ENCODE measurements at regions not wholly inside any gene's neighbourhood (a gene's known extent, or its start where the extent isn't known, plus 50 kb on each side); places are given as distances from the start of the nearest gene placed in this dataset.
A peak's percentile ranks its signal among the peaks of the same experiment; 100 is the strongest.

- no peak overlapping the region for H3K4me3 ChIP-seq (ENCODE audit: insufficient read depth, low read length)
- no peaks in the 10 kb centered on the region for H3K9me3 ChIP-seq (ENCODE audit: low read depth, low read length)
- H4K20me1 ChIP-seq (ENCODE audit: insufficient read depth, low read length), result no peaks in the 10 kb centered on the region
- no peaks in the 10 kb centered on the region for H3K36me3 ChIP-seq (ENCODE audit: insufficient read depth, low read length)
- DNase-seq (ENCODE audit: insufficient read length, low spot score, missing footprints), result no peak
- H2AFZ ChIP-seq (ENCODE audit: low read length), result no peak overlapping the region
- peak; percentile 65 for TF ChIP-seq CTCF (IDR thresholded peaks at IDR 0.05; ENCODE audit: extremely low read depth, low read depth, low read length)
- no peaks in the 10 kb centered on the region for H3K79me2 ChIP-seq (ENCODE audit: insufficient read depth, low read length)
- H3K27ac ChIP-seq (ENCODE audit: low read depth, low read length), result no peak overlapping the region
- no peak overlapping the region for H3K4me2 ChIP-seq (ENCODE audit: insufficient read depth, low read length)
- H3K4me1 ChIP-seq (ENCODE audit: insufficient read depth, low read length), result no peaks in the 10 kb centered on the region
- no peaks in the 10 kb centered on the region for H3K27me3 ChIP-seq (ENCODE audit: insufficient read depth, low read length)
These were observed 242.8 kb upstream of the UBE2E2 start for GRCh38 chr3:22960105-22960984.

GRCh38 chr3:22962244-22962643 is 240.9 kb upstream of the UBE2E2 start:
- no peaks in the 10 kb centered on the region for H4K20me1 ChIP-seq (ENCODE audit: insufficient read depth, low read length)
- no peak overlapping the region for H2AFZ ChIP-seq (ENCODE audit: low read length)
- H3K36me3 ChIP-seq (ENCODE audit: insufficient read depth, low read length), result no peaks in the 10 kb centered on the region
- no peak for TF ChIP-seq CTCF (IDR thresholded peaks at IDR 0.05; ENCODE audit: extremely low read depth, low read depth, low read length)
- no peaks in the 10 kb centered on the region for H3K27me3 ChIP-seq (ENCODE audit: insufficient read depth, low read length)
- no peaks in the 10 kb centered on the region for H3K4me1 ChIP-seq (ENCODE audit: insufficient read depth, low read length)
- no peaks in the 10 kb centered on the region for H3K9me3 ChIP-seq (ENCODE audit: low read depth, low read length)
- H3K4me2 ChIP-seq (ENCODE audit: insufficient read depth, low read length), result no peak overlapping the region
- H3K27ac ChIP-seq (ENCODE audit: low read depth, low read length), result no peak overlapping the region
- H3K4me3 ChIP-seq (ENCODE audit: insufficient read depth, low read length), result no peak overlapping the region
- no peaks in the 10 kb centered on the region for H3K79me2 ChIP-seq (ENCODE audit: insufficient read depth, low read length)
- DNase-seq (ENCODE audit: insufficient read length, low spot score, missing footprints), result no peak

- no peak overlapping the region for H3K4me2 ChIP-seq (ENCODE audit: insufficient read depth, low read length)
- no peak overlapping the region for H3K4me3 ChIP-seq (ENCODE audit: insufficient read depth, low read length)
- TF ChIP-seq CTCF (IDR thresholded peaks at IDR 0.05; ENCODE audit: extremely low read depth, low read depth, low read length), result no peak
- no peak overlapping the region for H3K27ac ChIP-seq (ENCODE audit: low read depth, low read length)
- no peak overlapping the region for H2AFZ ChIP-seq (ENCODE audit: low read length)
- H4K20me1 ChIP-seq (ENCODE audit: insufficient read depth, low read length), result no peaks in the 10 kb centered on the region
- no peaks in the 10 kb centered on the region for H3K4me1 ChIP-seq (ENCODE audit: insufficient read depth, low read length)
- no peaks in the 10 kb centered on the region for H3K79me2 ChIP-seq (ENCODE audit: insufficient read depth, low read length)
- H3K9me3 ChIP-seq (ENCODE audit: low read depth, low read length), result no peaks in the 10 kb centered on the region
- no peaks in the 10 kb centered on the region for H3K27me3 ChIP-seq (ENCODE audit: insufficient read depth, low read length)
- DNase-seq (ENCODE audit: insufficient read length, low spot score, missing footprints), result no peak
- no peaks in the 10 kb centered on the region for H3K36me3 ChIP-seq (ENCODE audit: insufficient read depth, low read length)
These were observed 236.8 kb upstream of the UBE2E2 start for GRCh38 chr3:22966349-22966748.

GRCh38 chr3:22969276-22969675 is 233.9 kb upstream of the UBE2E2 start:
- Histone ChIP-seq H2AFZ (ENCODE audit: low read length) (no peak overlapping the region), H3K27me3 (ENCODE audit: insufficient read depth, low read length) (no peaks in the 10 kb centered on the region), H3K27ac (ENCODE audit: low read depth, low read length) (no peak overlapping the region), H3K4me1 (ENCODE audit: insufficient read depth, low read length) (no peaks in the 10 kb centered on the region), H3K4me2 (ENCODE audit: insufficient read depth, low read length) (no peak overlapping the region), H3K4me3 (ENCODE audit: insufficient read depth, low read length) (no peak overlapping the region), H3K79me2 (ENCODE audit: insufficient read depth, low read length) (no peaks in the 10 kb centered on the region), H3K9me3 (ENCODE audit: low read depth, low read length) (no peaks in the 10 kb centered on the region), H4K20me1 (ENCODE audit: insufficient read depth, low read length) (no peaks in the 10 kb centered on the region), H3K36me3 (ENCODE audit: insufficient read depth, low read length) (no peaks in the 10 kb centered on the region)
- TF ChIP-seq CTCF (IDR thresholded peaks at IDR 0.05; ENCODE audit: extremely low read depth, low read depth, low read length), result no peak
- DNase-seq (ENCODE audit: insufficient read length, low spot score, missing footprints), result no peak
